GM23338 (cell line): ENCODE measurements at regions not wholly inside any gene's neighbourhood (a gene's known extent, or its start where the extent isn't known, plus 50 kb on each side); places are given as distances from the start of the nearest gene placed in this dataset.

Experiments used
- ATAC-seq: fragments of 200-7000 bp; cut with Tn5 transposase; 3 replicates; pipeline ENCODE4 v1.9.1; 2020
- DNase-seq: peaks from one replicate; pipeline ENCODE4 v3.0.0-alpha.2; 2015; ENCODE audit warnings: low spot score
- H2AFZ ChIP-seq: fragments of 200-600 bp; sonication (generic); 2 replicates; pipeline ENCODE4 v1.8.0; 2016; ENCODE audit warnings: antibody characterized with exemption, mild to moderate bottlenecking, moderate library complexity
- H3F3A ChIP-seq: fragments of 200-600 bp; sonication (generic); replicated peaks from 2 replicates; pipeline ENCODE4 v1.8.0; 2017; ENCODE audit warnings: antibody characterized with exemption, mixed run types, low read depth
- H3K27ac ChIP-seq: fragments of 200-600 bp; sonication (generic); 2 replicates; pipeline ENCODE4 v1.6.1; 2016; ENCODE audit warnings: low read depth
- H3K27me3 ChIP-seq: fragments of 200-600 bp; sonication (generic); 2 replicates; pipeline ENCODE4 v1.8.0; 2016; ENCODE audit warnings: mild to moderate bottlenecking, mixed run types, moderate library complexity; ENCODE audit not compliant: insufficient read depth
- H3K36me3 ChIP-seq: fragments of 200-600 bp; sonication (generic); 2 replicates; pipeline ENCODE4 v1.8.0; 2016; ENCODE audit warnings: mild to moderate bottlenecking; ENCODE audit not compliant: insufficient read depth
- H3K4me1 ChIP-seq: fragments of 200-600 bp; sonication (generic); 2 replicates; pipeline ENCODE4 v1.8.0; 2016; ENCODE audit warnings: mild to moderate bottlenecking, moderate library complexity; ENCODE audit not compliant: insufficient read depth
- H3K4me2 ChIP-seq: fragments of 200-600 bp; sonication (generic); 2 replicates; pipeline ENCODE4 v1.7.1; 2017; ENCODE audit warnings: mixed run types
- H3K4me3 ChIP-seq: fragments of 200-600 bp; sonication (generic); 2 replicates; pipeline ENCODE4 v1.6.1; 2016; ENCODE audit warnings: mixed run types
- H3K79me2 ChIP-seq: fragments of 200-600 bp; sonication (generic); replicated peaks from 2 replicates; pipeline ENCODE4 v1.8.0; 2017; ENCODE audit warnings: mild to moderate bottlenecking; ENCODE audit not compliant: insufficient read depth
- H3K9me2 ChIP-seq: fragments of 200-600 bp; sonication (generic); 2 replicates; pipeline ENCODE4 v1.8.0; 2017; ENCODE audit not compliant: insufficient read depth
- H4K20me1 ChIP-seq: fragments of 200-600 bp; sonication (generic); replicated peaks from 2 replicates; pipeline ENCODE4 v1.8.0; 2017; ENCODE audit warnings: mild to moderate bottlenecking; ENCODE audit not compliant: insufficient read depth
- H3K27ac Mint-ChIP-seq: 2 replicates; pipeline ENCODE4 v1.8.0; 2020; ENCODE audit warnings: inconsistent platforms, mild to moderate bottlenecking, moderate library complexity, mixed read lengths
- H3K27me3 Mint-ChIP-seq: 3 replicates; pipeline ENCODE4 v1.8.0; 2022; ENCODE audit warnings: low read depth, mild to moderate bottlenecking, moderate library complexity, mixed read lengths, inconsistent platforms; ENCODE audit not compliant: insufficient read depth, poor library complexity
- H3K36me3 Mint-ChIP-seq: 3 replicates; pipeline ENCODE4 v1.8.0; 2021; ENCODE audit warnings: low read depth, mild to moderate bottlenecking, inconsistent platforms, moderate library complexity, mixed read lengths
- H3K4me1 Mint-ChIP-seq: 3 replicates; pipeline ENCODE4 v1.8.0; 2020; ENCODE audit warnings: mild to moderate bottlenecking, inconsistent platforms, mixed read lengths
- H3K4me3 Mint-ChIP-seq: 3 replicates; pipeline ENCODE4 v1.8.0; 2021; ENCODE audit warnings: moderate library complexity, mild to moderate bottlenecking, inconsistent platforms, mixed read lengths
- H3K9me3 Mint-ChIP-seq: 3 replicates; pipeline ENCODE4 v1.8.0; 2020; ENCODE audit warnings: moderate library complexity, mild to moderate bottlenecking, inconsistent platforms, mixed read lengths
- CREB1 ChIP-seq: fragments of 250-450 bp; sonication (Bioruptor Pico); IDR thresholded peaks from 2 replicates; pipeline ENCODE4 v1.5.0; 2020; ENCODE audit warnings: low read depth, mild to moderate bottlenecking, moderate library complexity
- JUNB ChIP-seq: IDR thresholded peaks from one replicate; pipeline ENCODE4 v1.6.1; 2016; ENCODE audit warnings: antibody characterized with exemption; ENCODE audit not compliant: unreplicated experiment
- NANOG ChIP-seq: IDR thresholded peaks from 2 replicates; pipeline ENCODE4 v1.6.1; 2016; ENCODE audit warnings: antibody characterized with exemption, borderline replicate concordance
- POLR2AphosphoS5 ChIP-seq: IDR thresholded peaks from 2 replicates; pipeline ENCODE4 v1.6.1; 2016; ENCODE audit warnings: antibody characterized with exemption, low read depth
- STAT1 ChIP-seq: IDR thresholded peaks from one replicate; pipeline ENCODE4 v1.6.1; 2016; ENCODE audit warnings: antibody characterized with exemption; ENCODE audit not compliant: unreplicated experiment
- ZNF331 ChIP-seq: fragments of 250-450 bp; sonication (Bioruptor Pico); IDR thresholded peaks from 2 replicates; pipeline ENCODE4 v1.5.0; 2020; ENCODE audit warnings: low read depth, mild to moderate bottlenecking, moderate library complexity
- ZNF462 ChIP-seq: fragments of 250-450 bp; sonication (Bioruptor Pico); IDR thresholded peaks from 2 replicates; pipeline ENCODE4 v1.5.0; 2020; ENCODE audit warnings: mild to moderate bottlenecking, moderate library complexity
- TF ChIP-seq, protein P1 (sequence below): IDR thresholded peaks from one replicate; pipeline ENCODE4 v1.6.1; 2018; ENCODE audit warnings: antibody characterized with exemption; ENCODE audit not compliant: unreplicated experiment
- TF ChIP-seq, protein P2 (sequence below): IDR thresholded peaks from 2 replicates; pipeline ENCODE4 v1.6.1; 2016; ENCODE audit warnings: antibody characterized with exemption

DNA sequence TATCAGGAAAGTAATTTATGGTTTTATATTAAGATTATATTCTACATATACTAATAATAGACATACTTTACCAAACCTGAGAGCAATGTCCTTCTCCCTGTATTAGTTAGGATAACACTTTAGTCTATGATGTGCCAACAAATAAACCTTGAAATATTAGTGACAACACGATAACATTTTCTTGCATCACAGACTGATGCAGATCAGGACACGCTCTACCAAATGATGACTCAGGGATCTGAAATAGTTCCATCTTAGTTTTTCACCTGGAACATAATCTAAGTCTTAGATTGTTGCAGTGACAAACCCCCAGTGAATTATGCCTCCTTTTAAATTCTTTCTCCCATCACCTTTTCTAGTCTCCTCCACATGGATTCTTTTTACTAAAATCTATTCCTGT lies 214.2 kb downstream of the CLCN4 start (continued):
- TF ChIP-seq JUNB, result no peak
- TF ChIP-seq, protein P1, sequence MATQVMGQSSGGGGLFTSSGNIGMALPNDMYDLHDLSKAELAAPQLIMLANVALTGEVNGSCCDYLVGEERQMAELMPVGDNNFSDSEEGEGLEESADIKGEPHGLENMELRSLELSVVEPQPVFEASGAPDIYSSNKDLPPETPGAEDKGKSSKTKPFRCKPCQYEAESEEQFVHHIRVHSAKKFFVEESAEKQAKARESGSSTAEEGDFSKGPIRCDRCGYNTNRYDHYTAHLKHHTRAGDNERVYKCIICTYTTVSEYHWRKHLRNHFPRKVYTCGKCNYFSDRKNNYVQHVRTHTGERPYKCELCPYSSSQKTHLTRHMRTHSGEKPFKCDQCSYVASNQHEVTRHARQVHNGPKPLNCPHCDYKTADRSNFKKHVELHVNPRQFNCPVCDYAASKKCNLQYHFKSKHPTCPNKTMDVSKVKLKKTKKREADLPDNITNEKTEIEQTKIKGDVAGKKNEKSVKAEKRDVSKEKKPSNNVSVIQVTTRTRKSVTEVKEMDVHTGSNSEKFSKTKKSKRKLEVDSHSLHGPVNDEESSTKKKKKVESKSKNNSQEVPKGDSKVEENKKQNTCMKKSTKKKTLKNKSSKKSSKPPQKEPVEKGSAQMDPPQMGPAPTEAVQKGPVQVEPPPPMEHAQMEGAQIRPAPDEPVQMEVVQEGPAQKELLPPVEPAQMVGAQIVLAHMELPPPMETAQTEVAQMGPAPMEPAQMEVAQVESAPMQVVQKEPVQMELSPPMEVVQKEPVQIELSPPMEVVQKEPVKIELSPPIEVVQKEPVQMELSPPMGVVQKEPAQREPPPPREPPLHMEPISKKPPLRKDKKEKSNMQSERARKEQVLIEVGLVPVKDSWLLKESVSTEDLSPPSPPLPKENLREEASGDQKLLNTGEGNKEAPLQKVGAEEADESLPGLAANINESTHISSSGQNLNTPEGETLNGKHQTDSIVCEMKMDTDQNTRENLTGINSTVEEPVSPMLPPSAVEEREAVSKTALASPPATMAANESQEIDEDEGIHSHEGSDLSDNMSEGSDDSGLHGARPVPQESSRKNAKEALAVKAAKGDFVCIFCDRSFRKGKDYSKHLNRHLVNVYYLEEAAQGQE, result no peak
- TF ChIP-seq ZNF331 (CRISPR knock-in tag), result no peak
- TF ChIP-seq CREB1 (CRISPR knock-in tag), result no peak
- no peak for TF ChIP-seq POLR2AphosphoS5
- no peak for TF ChIP-seq NANOG
- TF ChIP-seq STAT1, result no peak

DNA sequence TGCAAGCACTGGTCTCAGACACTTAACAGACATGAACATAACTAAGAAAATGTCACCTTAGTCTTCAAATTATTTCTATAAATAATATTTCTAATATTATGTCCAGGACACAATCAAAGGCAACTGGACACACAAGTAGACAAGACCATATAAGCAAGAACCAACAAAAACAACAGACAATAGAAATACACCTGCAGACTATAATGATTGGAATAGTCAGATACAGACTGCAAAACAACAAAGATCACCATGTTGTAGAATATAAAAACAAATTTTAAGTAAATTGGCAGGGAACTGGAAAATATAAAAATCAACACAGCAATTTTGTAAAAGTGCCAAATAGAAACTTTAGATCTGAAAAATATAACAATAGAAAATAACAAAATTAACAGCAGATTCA lies 220.7 kb downstream of the CLCN4 start:
- H3K36me3 ChIP-seq, result no peaks in the 10 kb centered on the region; the same call in 1 of the 2 replicates
- H3K27ac Mint-ChIP-seq, result no peak overlapping the region
- TF ChIP-seq, protein P2, sequence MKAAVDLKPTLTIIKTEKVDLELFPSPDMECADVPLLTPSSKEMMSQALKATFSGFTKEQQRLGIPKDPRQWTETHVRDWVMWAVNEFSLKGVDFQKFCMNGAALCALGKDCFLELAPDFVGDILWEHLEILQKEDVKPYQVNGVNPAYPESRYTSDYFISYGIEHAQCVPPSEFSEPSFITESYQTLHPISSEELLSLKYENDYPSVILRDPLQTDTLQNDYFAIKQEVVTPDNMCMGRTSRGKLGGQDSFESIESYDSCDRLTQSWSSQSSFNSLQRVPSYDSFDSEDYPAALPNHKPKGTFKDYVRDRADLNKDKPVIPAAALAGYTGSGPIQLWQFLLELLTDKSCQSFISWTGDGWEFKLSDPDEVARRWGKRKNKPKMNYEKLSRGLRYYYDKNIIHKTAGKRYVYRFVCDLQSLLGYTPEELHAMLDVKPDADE, result no peak
- TF ChIP-seq POLR2AphosphoS5 (no peak), CREB1 (CRISPR knock-in tag) (no peak), STAT1 (no peak), ZNF462 (CRISPR knock-in tag) (no peak)
- TF ChIP-seq, protein P1, result no peak
- H3K79me2 ChIP-seq, result no peaks in the 10 kb centered on the region
- no peak overlapping the region for H2AFZ ChIP-seq
- ATAC-seq, result no peak
- H4K20me1 ChIP-seq, result no peaks in the 10 kb centered on the region
- no peak overlapping the region for H3K27ac ChIP-seq
- H3F3A ChIP-seq, result no peaks in the 10 kb centered on the region
- no peak overlapping the region for H3K4me3 Mint-ChIP-seq
- H3K4me1 Mint-ChIP-seq, result peaks cover 6% of the 10 kb centered on the region; the same call in 2 of the 3 replicates
- H3K4me2 ChIP-seq, result no peak overlapping the region
- H3K27me3 Mint-ChIP-seq, result no peaks in the 10 kb centered on the region
- DNase-seq, result no peak
- H3K4me3 ChIP-seq, result no peak overlapping the region
- H3K36me3 Mint-ChIP-seq, result no peaks in the 10 kb centered on the region; the same call in 2 of the 3 replicates
- H3K9me2 ChIP-seq, result no peaks in the 10 kb centered on the region
- H3K27me3 ChIP-seq, result no peaks in the 10 kb centered on the region
- no peaks in the 10 kb centered on the region; the same call in 1 of the 2 replicates for H3K4me1 ChIP-seq
- peaks cover 6% of the 10 kb centered on the region; the same call in 1 of the 3 replicates for H3K9me3 Mint-ChIP-seq
